Smooth muscle cell (in vitro differentiated cells): ENCODE measurements at regions not wholly inside any gene's neighbourhood (a gene's known extent, or its start where the extent isn't known, plus 50 kb on each side); places are given as distances from the start of the nearest gene placed in this dataset.

ENCODE experiments used
- DNase-seq: peaks from one replicate; lab custom pipeline; 2025; ENCODE audit not compliant: unreplicated experiment; lab: John Stamatoyannopoulos, UW
- H2AFZ ChIP-seq: fragments of 200-600 bp; sonication (generic); 2 replicates; pipeline ENCODE4 v1.6.0; 2016; ENCODE audit warnings: antibody characterized with exemption, low read depth, mild to moderate bottlenecking
- H3F3A ChIP-seq: fragments of 200-600 bp; sonication (generic); 2 replicates; pipeline ENCODE4 v1.6.0; 2017; ENCODE audit warnings: antibody characterized with exemption, low read depth
- H3K27ac ChIP-seq: fragments of 200-600 bp; sonication (generic); 2 replicates; pipeline ENCODE4 v1.5.1; 2016; ENCODE audit warnings: low read depth, mild to moderate bottlenecking
- H3K27me3 ChIP-seq: fragments of 200-600 bp; sonication (generic); 2 replicates; pipeline ENCODE4 v1.6.1; 2016; ENCODE audit warnings: low read depth, mild to moderate bottlenecking
- H3K36me3 ChIP-seq: fragments of 200-600 bp; sonication (generic); 2 replicates; pipeline ENCODE4 v1.5.1; 2016; ENCODE audit warnings: low read depth
- H3K4me1 ChIP-seq: fragments of 200-600 bp; sonication (generic); 2 replicates; pipeline ENCODE4 v1.5.1; 2016; ENCODE audit warnings: low read depth
- H3K4me2 ChIP-seq: fragments of 200-600 bp; sonication (generic); 2 replicates; pipeline ENCODE4 v1.6.0; 2016; ENCODE audit warnings: mild to moderate bottlenecking
- H3K4me3 ChIP-seq: fragments of 200-600 bp; sonication (generic); 2 replicates; pipeline ENCODE4 v1.5.1; 2016; ENCODE audit warnings: mild to moderate bottlenecking
- H3K79me2 ChIP-seq: fragments of 200-600 bp; sonication (generic); 2 replicates; pipeline ENCODE4 v1.6.0; 2016; ENCODE audit warnings: low read depth, mild to moderate bottlenecking
- H3K9ac ChIP-seq: fragments of 200-600 bp; sonication (generic); 2 replicates; pipeline ENCODE4 v1.6.0; 2016; ENCODE audit warnings: low read depth
- H3K9me3 ChIP-seq: fragments of 200-600 bp; sonication (generic); replicated peaks from 2 replicates; pipeline ENCODE4 v1.5.1; 2016; ENCODE audit warnings: low read depth
- H4K20me1 ChIP-seq: fragments of 200-600 bp; sonication (generic); 2 replicates; pipeline ENCODE4 v1.6.0; 2016; ENCODE audit warnings: low read depth
- WGBS: methylation state at CpG from one replicate; pipeline ENCODE4 v1.1.7; 2016; ENCODE audit warnings: low lambda C conversion rate; 5-methylcytosine and 5-hydroxymethylcytosine counted together
- TF ChIP-seq, protein P1 (sequence below): fragments of 200-600 bp; sonication (generic); IDR thresholded peaks from 2 replicates; pipeline ENCODE4 v1.5.1; 2017; ENCODE audit warnings: borderline replicate concordance, mild to moderate bottlenecking, antibody characterized with exemption; ENCODE audit not compliant: insufficient read depth, poor library complexity, severe bottlenecking

DNA sequence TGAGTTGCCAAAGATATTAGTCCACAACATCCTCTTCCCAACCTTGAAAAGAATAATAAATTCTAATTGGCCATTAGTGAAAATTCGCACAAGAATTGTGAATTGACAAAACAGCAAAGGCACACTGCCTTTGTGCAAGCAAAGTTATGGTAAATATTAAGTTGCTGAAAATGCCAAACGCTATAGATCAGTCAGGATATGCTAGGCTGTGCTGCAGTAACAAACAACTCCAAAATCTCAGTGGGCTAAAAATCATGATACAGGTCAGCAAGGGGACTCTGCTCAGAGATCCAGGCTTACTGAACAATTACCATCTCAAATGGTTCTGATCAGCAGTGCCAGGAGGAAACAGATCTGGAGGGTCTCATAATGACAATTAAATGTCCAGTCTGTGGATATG, 238.0 kb upstream of the IGF1R start:
- 91% methylated on average over 2 of the region's 2 CpGs for WGBS
- Histone ChIP-seq H3K27ac (no peak overlapping the region), H3K79me2 (no peaks in the 10 kb centered on the region), H3K9ac (no peak overlapping the region), H3K36me3 (no peaks in the 10 kb centered on the region), H3K4me2 (no peak overlapping the region), H2AFZ (no peak overlapping the region), H3K4me3 (no peak overlapping the region), H4K20me1 (no peaks in the 10 kb centered on the region), H3F3A (no peaks in the 10 kb centered on the region), H3K9me3 (no peaks in the 10 kb centered on the region), H3K4me1 (no peaks in the 10 kb centered on the region), H3K27me3 (no peaks in the 10 kb centered on the region)
- DNase-seq, result no peak
- TF ChIP-seq, protein P1, sequence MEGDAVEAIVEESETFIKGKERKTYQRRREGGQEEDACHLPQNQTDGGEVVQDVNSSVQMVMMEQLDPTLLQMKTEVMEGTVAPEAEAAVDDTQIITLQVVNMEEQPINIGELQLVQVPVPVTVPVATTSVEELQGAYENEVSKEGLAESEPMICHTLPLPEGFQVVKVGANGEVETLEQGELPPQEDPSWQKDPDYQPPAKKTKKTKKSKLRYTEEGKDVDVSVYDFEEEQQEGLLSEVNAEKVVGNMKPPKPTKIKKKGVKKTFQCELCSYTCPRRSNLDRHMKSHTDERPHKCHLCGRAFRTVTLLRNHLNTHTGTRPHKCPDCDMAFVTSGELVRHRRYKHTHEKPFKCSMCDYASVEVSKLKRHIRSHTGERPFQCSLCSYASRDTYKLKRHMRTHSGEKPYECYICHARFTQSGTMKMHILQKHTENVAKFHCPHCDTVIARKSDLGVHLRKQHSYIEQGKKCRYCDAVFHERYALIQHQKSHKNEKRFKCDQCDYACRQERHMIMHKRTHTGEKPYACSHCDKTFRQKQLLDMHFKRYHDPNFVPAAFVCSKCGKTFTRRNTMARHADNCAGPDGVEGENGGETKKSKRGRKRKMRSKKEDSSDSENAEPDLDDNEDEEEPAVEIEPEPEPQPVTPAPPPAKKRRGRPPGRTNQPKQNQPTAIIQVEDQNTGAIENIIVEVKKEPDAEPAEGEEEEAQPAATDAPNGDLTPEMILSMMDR, result no peak

DNA sequence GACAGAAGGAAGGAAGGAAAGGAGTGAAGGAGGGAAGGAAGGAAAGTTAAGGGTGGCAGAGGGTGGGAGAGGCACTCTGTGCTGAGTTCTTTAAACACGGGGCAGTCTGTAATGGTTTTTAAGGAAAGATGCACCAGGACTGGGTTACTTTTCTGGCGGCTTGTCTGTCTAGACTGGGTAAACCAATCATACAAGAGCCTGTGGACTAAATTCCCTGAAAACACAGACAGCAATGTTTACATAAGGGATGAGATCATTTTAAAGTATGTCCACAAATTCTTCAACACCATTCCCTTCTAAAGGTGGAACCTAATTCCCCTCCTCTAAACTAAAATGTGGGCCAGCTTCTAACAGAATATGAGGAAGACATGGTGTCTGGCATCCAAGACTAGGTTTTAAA, 235.5 kb upstream of the IGF1R start:
- Histone ChIP-seq H4K20me1 (no peaks in the 10 kb centered on the region), H3K27me3 (no peaks in the 10 kb centered on the region), H3K9me3 (no peaks in the 10 kb centered on the region), H3K27ac (no peak overlapping the region), H3K4me2 (no peak overlapping the region), H3K79me2 (no peaks in the 10 kb centered on the region), H3K4me3 (no peak overlapping the region), H3K9ac (no peak overlapping the region), H3K4me1 (no peaks in the 10 kb centered on the region), H2AFZ (no peak overlapping the region), H3F3A (no peaks in the 10 kb centered on the region), H3K36me3 (no peaks in the 10 kb centered on the region)
- TF ChIP-seq, protein P1, result no peak
- no peak for DNase-seq
- 69% methylated on average over 2 of the region's 2 CpGs for WGBS

DNA sequence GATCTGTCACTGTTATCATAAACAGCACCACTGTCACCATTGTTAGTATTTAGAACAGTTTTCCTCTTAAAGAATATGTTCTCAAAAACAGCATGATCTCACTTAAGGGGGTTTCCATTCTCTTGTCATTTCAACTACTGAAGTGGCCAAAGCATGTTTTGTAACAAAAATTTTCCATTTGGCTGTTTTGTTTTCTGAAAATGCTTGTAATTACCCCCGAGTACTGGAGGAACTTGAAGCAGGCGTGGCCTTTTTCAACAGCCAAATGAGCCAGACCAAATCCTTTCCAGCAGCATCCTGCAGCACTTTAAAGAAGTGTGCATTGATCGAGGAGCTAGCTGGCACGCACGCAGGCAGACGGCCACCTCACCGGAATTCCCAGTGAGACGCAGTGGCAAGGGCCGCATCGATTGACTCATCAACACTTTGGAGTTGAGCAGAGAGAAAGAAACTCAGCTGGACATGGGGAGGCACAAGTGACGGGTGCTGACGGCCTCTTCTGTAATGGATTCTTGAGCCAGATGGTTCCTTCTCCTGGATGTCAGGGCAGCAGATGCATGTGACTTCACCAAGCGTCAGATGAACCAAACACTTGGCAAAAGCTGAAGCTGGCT, 234.3 kb upstream of the IGF1R start:
- Histone ChIP-seq H3K9me3 (no peaks in the 10 kb centered on the region), H3K4me2 (no peak overlapping the region), H3K27ac (no peak overlapping the region), H2AFZ (no peak overlapping the region), H3K4me3 (no peak overlapping the region), H3K9ac (no peak overlapping the region), H3K27me3 (peaks cover 5% of the 10 kb centered on the region), H4K20me1 (no peaks in the 10 kb centered on the region), H3K79me2 (no peaks in the 10 kb centered on the region), H3K4me1 (no peaks in the 10 kb centered on the region), H3F3A (no peaks in the 10 kb centered on the region), H3K36me3 (no peaks in the 10 kb centered on the region)
- DNase-seq, result no peak
- WGBS, result 93% methylated on average over 13 of the region's 13 CpGs
- TF ChIP-seq, protein P1, result no peak

DNA sequence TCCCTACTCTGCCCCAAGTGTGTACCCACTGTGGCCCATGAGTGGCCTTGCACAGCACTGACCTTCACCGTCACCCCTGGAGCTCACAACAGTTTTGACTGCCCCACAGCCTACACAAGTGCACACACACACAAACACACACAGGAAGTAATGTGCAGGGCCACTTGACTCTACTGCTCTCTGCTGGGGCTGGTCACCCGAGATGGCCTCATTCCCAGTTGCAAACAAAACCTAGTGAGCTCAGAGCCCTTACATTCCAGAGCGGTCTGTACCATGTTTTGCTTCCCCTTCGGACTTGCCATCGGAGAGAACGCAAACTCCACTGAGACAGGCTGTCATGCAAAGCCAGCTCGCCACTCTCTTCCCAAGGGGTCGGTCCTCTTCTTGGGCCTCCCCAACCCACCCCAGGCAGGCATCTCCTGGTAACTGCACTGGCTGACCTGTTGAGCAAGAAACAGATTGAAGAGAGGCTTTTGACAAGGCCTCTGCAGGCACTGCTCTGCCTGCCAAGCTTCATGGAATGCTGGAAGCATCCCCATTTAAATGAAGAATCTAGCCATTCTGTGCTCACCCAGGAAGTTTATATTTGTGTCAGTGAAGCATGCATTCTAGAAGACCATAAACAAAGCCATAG, 232.0 kb upstream of the IGF1R start:
- 87% methylated on average over 8 of the region's 8 CpGs for WGBS
- Histone ChIP-seq H3K4me1 (no peaks in the 10 kb centered on the region), H3K9ac (no peak overlapping the region), H3K27me3 (peaks cover 13% of the 10 kb centered on the region), H3K4me2 (no peak overlapping the region), H3K79me2 (no peaks in the 10 kb centered on the region), H3K27ac (no peak overlapping the region), H3K9me3 (no peaks in the 10 kb centered on the region), H4K20me1 (no peaks in the 10 kb centered on the region), H3K36me3 (no peaks in the 10 kb centered on the region), H3F3A (no peaks in the 10 kb centered on the region), H2AFZ (no peak overlapping the region), H3K4me3 (no peak overlapping the region)
- TF ChIP-seq, protein P1, result no peak
- no peak for DNase-seq
